Mucosa of descending colon (tissue), 3 donors: ENCODE measurements at regions not wholly inside any gene's neighbourhood (a gene's known extent, or its start where the extent isn't known, plus 50 kb on each side); places are given as distances from the start of the nearest gene placed in this dataset.

Experiments
- ATAC-seq: fragments of 200-7000 bp; cut with Tn5 transposase; one replicate; pipeline ENCODE4 v1.9.1; 2020; ENCODE audit warnings: mild to moderate bottlenecking, moderate library complexity
- DNase-seq, 3 donors: peaks; one replicate each; pipeline ENCODE4 v3.0.0-alpha.2; 2020
- H3K36me3 ChIP-seq: fragments of 200-600 bp; one replicate; pipeline ENCODE4 v1.8.0; 2021; ENCODE audit warnings: low read depth, mild to moderate bottlenecking
- H3K4me1 ChIP-seq: fragments of 200-600 bp; one replicate; pipeline ENCODE4 v1.8.0; 2021; ENCODE audit warnings: low read depth, mild to moderate bottlenecking
- H3K4me3 ChIP-seq: fragments of 200-600 bp; one replicate; pipeline ENCODE4 v1.8.0; 2021; ENCODE audit warnings: mild to moderate bottlenecking
- H3K9me3 ChIP-seq: fragments of 200-600 bp; one replicate; pipeline ENCODE4 v1.8.0; 2021; ENCODE audit warnings: mild to moderate bottlenecking
- intact Hi-C, 2 donors: fragments of 100-400 bp; cut with DNase I in 1 of 2; cut with micrococcal nuclease in 1 of 2; formaldehyde crosslinking; loops; one replicate each; pipeline versions ENCODE4 v1.11.0 to v1.11.1; 2022; cut with DNase I, micrococcal nuclease
- TF ChIP-seq, protein P1 (sequence below): fragments of 200-600 bp; IDR thresholded peaks from one replicate; pipeline ENCODE4 v1.8.0; 2022; ENCODE audit warnings: antibody characterized with exemption, mild to moderate bottlenecking
- donor health status: DM: no; HTN: no; CAD: no; lungs with moderate emphysema.
- donor health status: DM: no; HTN: no; CAD: no.
- donor health status: DM: no; HTN: yes; CAD: no.

DNA sequence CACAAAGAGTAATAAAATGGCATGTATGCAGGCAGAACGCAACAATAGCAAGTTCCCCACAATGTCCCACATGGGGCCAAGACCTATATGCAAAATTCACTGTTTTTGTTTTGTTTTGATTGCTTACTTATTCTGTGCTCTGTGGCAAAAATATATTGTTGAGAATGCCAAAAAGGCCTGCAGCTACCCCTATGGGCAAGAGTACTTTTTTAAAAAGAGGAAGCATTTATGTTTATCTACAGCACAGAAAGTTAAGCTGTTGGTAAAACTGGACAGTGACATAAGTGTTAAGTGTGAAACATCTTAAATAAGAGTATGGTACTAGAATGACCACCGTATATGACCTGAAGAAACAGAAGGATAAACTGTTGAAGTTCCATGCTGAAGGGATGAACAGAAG lies 301.9 kb upstream of the ZC3H12C start:
- ATAC-seq (no peak), DNase-seq (no peak)
- no peak overlapping the region for H3K4me3 ChIP-seq
- no peaks in the 10 kb centered on the region for H3K4me1 ChIP-seq
- no peaks in the 10 kb centered on the region for H3K9me3 ChIP-seq
- TF ChIP-seq, protein P1, sequence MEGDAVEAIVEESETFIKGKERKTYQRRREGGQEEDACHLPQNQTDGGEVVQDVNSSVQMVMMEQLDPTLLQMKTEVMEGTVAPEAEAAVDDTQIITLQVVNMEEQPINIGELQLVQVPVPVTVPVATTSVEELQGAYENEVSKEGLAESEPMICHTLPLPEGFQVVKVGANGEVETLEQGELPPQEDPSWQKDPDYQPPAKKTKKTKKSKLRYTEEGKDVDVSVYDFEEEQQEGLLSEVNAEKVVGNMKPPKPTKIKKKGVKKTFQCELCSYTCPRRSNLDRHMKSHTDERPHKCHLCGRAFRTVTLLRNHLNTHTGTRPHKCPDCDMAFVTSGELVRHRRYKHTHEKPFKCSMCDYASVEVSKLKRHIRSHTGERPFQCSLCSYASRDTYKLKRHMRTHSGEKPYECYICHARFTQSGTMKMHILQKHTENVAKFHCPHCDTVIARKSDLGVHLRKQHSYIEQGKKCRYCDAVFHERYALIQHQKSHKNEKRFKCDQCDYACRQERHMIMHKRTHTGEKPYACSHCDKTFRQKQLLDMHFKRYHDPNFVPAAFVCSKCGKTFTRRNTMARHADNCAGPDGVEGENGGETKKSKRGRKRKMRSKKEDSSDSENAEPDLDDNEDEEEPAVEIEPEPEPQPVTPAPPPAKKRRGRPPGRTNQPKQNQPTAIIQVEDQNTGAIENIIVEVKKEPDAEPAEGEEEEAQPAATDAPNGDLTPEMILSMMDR = no peak
- H3K36me3 ChIP-seq = no peaks in the 10 kb centered on the region
- intact Hi-C loops = no loop called here

DNA sequence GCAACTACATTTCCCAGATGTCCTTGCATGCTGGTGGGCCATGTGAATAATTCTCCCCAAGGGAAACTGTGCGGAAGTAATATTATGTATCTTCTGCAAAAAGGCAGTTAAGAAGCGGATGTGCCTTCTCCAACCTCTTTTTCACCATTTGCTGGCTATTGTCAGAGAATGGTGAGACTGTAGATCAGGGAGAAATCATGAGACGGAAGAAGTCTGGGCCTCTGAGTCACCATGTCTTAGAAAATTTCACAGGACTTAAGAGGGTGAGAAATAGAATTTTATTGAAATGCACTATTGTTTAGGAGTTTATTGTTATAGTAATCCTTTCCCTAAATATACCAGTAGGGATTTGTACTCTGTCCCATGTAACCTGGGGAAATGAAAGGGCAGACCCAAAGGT lies 298.7 kb upstream of the ZC3H12C start:
- intact Hi-C loops = no loop called here
- H3K9me3 ChIP-seq = no peaks in the 10 kb centered on the region
- H3K4me3 ChIP-seq = no peak overlapping the region
- no peaks in the 10 kb centered on the region for H3K4me1 ChIP-seq
- ATAC-seq (no peak), DNase-seq (no peak)
- H3K36me3 ChIP-seq = no peaks in the 10 kb centered on the region
- TF ChIP-seq, protein P1 = no peak

DNA sequence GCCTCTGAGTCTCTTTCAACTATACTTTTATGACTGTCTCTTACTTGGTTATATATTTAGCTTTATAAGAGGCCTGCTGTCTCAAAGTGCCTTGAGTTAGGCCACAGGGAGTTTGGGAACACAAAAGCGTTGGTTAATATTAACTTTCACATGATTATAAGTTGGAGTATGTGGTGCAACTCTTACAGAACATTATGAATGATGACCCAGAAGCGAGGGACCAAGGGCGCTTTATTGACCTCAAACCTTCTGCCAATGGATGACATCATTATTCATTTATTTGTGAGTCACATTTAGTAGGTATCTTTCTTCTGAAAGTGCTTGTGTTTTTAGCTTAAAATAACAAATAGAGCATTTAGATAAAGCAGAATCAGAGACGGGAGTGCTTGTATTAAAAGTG lies 298.0 kb upstream of the ZC3H12C start:
- no peaks in the 10 kb centered on the region for H3K4me1 ChIP-seq
- H3K9me3 ChIP-seq = no peaks in the 10 kb centered on the region
- intact Hi-C loops = no loop called here
- no peak overlapping the region for H3K4me3 ChIP-seq
- H3K36me3 ChIP-seq = no peaks in the 10 kb centered on the region
- no peak for DNase-seq
- peak; percentile 29 for ATAC-seq
- TF ChIP-seq, protein P1 = no peak

DNA sequence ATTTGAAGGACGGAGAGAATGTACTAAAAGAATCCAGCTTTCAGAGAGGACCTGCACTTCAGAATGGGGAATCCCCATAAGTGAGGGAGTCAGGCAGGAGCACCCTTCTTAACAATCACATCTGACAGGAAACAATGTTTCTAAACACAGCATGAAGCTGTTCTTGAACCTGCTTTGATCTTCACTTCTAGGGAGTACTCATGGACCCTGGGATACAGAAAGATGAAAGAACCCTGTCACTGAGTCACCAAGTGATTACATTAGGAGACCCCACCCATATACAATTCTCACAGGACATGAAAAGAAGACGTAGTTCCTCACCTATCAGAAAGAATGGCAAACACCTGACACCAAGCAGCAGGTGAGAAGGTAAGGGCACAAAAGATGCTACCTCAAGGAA lies 296.9 kb upstream of the ZC3H12C start:
- no peak overlapping the region for H3K4me3 ChIP-seq
- TF ChIP-seq, protein P1 = no peak
- H3K9me3 ChIP-seq = no peaks in the 10 kb centered on the region
- no peaks in the 10 kb centered on the region for H3K36me3 ChIP-seq
- no peak for DNase-seq
- intact Hi-C loops = no loop called here
- no peak for ATAC-seq
- H3K4me1 ChIP-seq = no peaks in the 10 kb centered on the region

DNA sequence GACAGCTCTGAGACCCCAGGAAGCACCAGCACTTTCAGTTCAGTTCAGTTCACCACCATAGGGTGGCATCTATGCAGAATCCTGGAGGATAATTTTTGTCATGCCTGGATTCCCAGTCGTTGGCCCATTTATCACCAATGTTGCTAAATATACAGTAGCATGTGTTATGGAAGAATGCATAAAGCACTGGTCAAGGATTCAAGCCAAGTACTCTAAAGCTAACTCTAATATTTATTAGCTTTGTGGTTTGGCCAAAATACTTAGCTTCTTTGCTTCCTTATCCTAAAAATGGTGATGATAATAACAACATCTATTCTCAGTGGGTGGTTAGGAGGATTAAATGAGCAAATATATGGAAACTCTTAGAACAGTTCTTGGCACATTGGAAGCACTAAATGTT lies 294.7 kb upstream of the ZC3H12C start:
- no peaks in the 10 kb centered on the region for H3K9me3 ChIP-seq
- DNase-seq (no peak), ATAC-seq (no peak)
- intact Hi-C loops = no loop called here
- no peaks in the 10 kb centered on the region for H3K36me3 ChIP-seq
- H3K4me3 ChIP-seq = no peak overlapping the region
- H3K4me1 ChIP-seq = no peaks in the 10 kb centered on the region
- TF ChIP-seq, protein P1 = no peak

DNA sequence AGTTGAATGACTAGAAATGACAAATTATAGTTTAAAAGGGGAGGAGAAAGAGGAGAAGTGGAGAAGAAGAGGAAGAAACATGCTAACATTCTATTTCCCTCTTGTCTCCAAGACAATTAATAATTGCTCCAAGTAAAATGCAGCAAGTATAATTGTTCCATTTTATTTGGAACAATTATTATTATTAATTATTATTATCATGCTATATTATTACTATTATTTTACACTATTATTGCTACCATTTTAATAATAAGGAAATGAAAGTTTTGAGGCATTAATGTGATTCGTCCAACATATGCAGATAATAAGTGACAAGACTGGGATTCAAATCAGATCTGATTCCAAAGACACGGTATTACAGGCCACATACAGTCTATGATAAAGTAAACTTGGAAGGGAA lies 293.6 kb upstream of the ZC3H12C start:
- H3K4me3 ChIP-seq = no peak overlapping the region
- H3K36me3 ChIP-seq = no peaks in the 10 kb centered on the region
- no peaks in the 10 kb centered on the region for H3K9me3 ChIP-seq
- H3K4me1 ChIP-seq = no peaks in the 10 kb centered on the region
- intact Hi-C loops = no loop called here
- no peak for DNase-seq
- TF ChIP-seq, protein P1 = no peak
- ATAC-seq = no peak
